NCI-H2171 (cell line): ENCODE measurements at regions not wholly inside any gene's neighbourhood (a gene's known extent, or its start where the extent isn't known, plus 50 kb on each side); places are given as distances from the start of the nearest gene placed in this dataset.

Source experiments
- DNase-seq: peaks from one replicate; lab custom pipeline; 2025; lab: John Stamatoyannopoulos, UW

GRCh38 chr6:10048370-10049297 lies 366.2 kb downstream of the TFAP2A start:
- no peak for DNase-seq

GRCh38 chr6:10042280-10042679 lies 372.6 kb downstream of the TFAP2A start:
- DNase-seq: no peak

- DNase-seq: no peak
Observed at GRCh38 chr6:10033223-10033829, 381.5 kb downstream of the TFAP2A start.

- DNase-seq: no peak
Observed at GRCh38 chr6:10031617-10032016, 383.3 kb downstream of the TFAP2A start.

GRCh38 chr6:10030942-10031537 lies 383.8 kb downstream of the TFAP2A start:
- no peak for DNase-seq

GRCh38 chr6:10028222-10028621 lies 386.7 kb downstream of the TFAP2A start:
- DNase-seq: no peak

GRCh38 chr6:10019851-10020250 lies 395.0 kb downstream of the TFAP2A start:
- DNase-seq: no peak

GRCh38 chr6:10014557-10014956 lies 400.3 kb downstream of the TFAP2A start:
- DNase-seq: no peak

- no peak for DNase-seq
Observed at GRCh38 chr6:10000551-10000950, 414.3 kb downstream of the TFAP2A start.

GRCh38 chr6:9999796-10000195 lies 415.1 kb downstream of the TFAP2A start:
- no peak for DNase-seq

GRCh38 chr6:9986273-9986672 lies 428.6 kb downstream of the TFAP2A start:
- DNase-seq: no peak

- no peak for DNase-seq
Observed at GRCh38 chr6:9985481-9985880, 429.4 kb downstream of the TFAP2A start.

GRCh38 chr6:9984607-9985006 lies 430.3 kb downstream of the TFAP2A start:
- no peak for DNase-seq

- no peak for DNase-seq
Observed at GRCh38 chr6:9983168-9983567, 431.7 kb downstream of the TFAP2A start.

- DNase-seq: no peak
Observed at GRCh38 chr6:9982215-9982614, 432.7 kb downstream of the TFAP2A start.

GRCh38 chr6:9979996-9980395 lies 434.9 kb downstream of the TFAP2A start:
- no peak for DNase-seq

GRCh38 chr6:9978480-9978879 lies 436.4 kb downstream of the TFAP2A start:
- no peak for DNase-seq

GRCh38 chr6:9977411-9977810 lies 437.5 kb downstream of the TFAP2A start:
- DNase-seq: no peak

- DNase-seq: no peak
Observed at GRCh38 chr6:9961646-9962045, 453.2 kb downstream of the TFAP2A start.

- DNase-seq: no peak
Observed at GRCh38 chr6:9957215-9957759, 457.6 kb downstream of the TFAP2A start.

- DNase-seq: no peak
Observed at GRCh38 chr6:9948678-9949077, 466.2 kb downstream of the TFAP2A start.

GRCh38 chr6:9943986-9944385 lies 470.9 kb downstream of the TFAP2A start:
- no peak for DNase-seq

- DNase-seq: no peak
Observed at GRCh38 chr6:9943026-9943425, 471.8 kb downstream of the TFAP2A start.
